SK-N-SH (cell line): ENCODE measurements at regions not wholly inside any gene's neighbourhood (a gene's known extent, or its start where the extent isn't known, plus 50 kb on each side); places are given as distances from the start of the nearest gene placed in this dataset.

Experiments used
- CTCF ChIA-PET: fragments of 300-600, 350-600 bp; formaldehyde crosslinking; extraction: SDS; loops from one replicate; lab custom pipeline; 2021; lab: Yijun Ruan, JAX
- POLR2A ChIA-PET: fragments of 350-600 bp; sonication (Branson Sonifier 250); formaldehyde crosslinking; extraction: SDS; loops from one replicate; lab custom pipeline; 2020; ENCODE audit warnings: antibody characterized with exemption, inconsistent platforms; lab: Yijun Ruan, JAX
- DNase-seq: peaks from one replicate; pipeline ENCODE4 v3.0.0; 2012
- H2AFZ ChIP-seq: fragments of 200-600 bp; sonication (generic); 2 replicates; pipeline ENCODE4 v1.8.1; 2016; ENCODE audit warnings: antibody characterized with exemption, mild to moderate bottlenecking, low read depth
- H3F3A ChIP-seq: fragments of 200-600 bp; sonication (generic); replicated peaks from 2 replicates; pipeline ENCODE3; 2016; ENCODE audit warnings: antibody characterized with exemption, mild to moderate bottlenecking; ENCODE audit not compliant: insufficient read depth
- H3K27ac ChIP-seq, 2 experiments: fragments of 200-500 bp in 1 of 2; fragments of 200-600 bp in 1 of 2; sonication (Bioruptor generic) in 1 of 2; sonication (generic), shearing (Covaris generic) in 1 of 2; 2 replicates each; pipeline versions ENCODE4 v1.5.1 to v1.6.1; 2014 to 2016; ENCODE audit warnings: low read depth in 2 of 2, inconsistent platforms in 1 of 2, low read length in 1 of 2, mild to moderate bottlenecking in 1 of 2, mixed read lengths in 1 of 2
- H3K27me3 ChIP-seq: fragments of 200-600 bp; sonication (generic), shearing (Covaris generic); 2 replicates; pipeline ENCODE4 v1.6.1; 2016; ENCODE audit warnings: mixed run types; ENCODE audit not compliant: insufficient read depth
- H3K36me3 ChIP-seq, 2 experiments: fragments of 200-500 bp in 1 of 2; fragments of 200-600 bp in 1 of 2; sonication (Bioruptor generic) in 1 of 2; sonication (generic) in 1 of 2; replicated peaks in 1 of 2; 2 replicates each; pipeline versions ENCODE3 to v1.5.1; 2014 to 2016; ENCODE audit warnings: low read length in 1 of 2, mild to moderate bottlenecking in 1 of 2; ENCODE audit not compliant: insufficient read depth in 2 of 2, control insufficient read depth in 1 of 2
- H3K4me1 ChIP-seq, 2 experiments: fragments of 200-500 bp in 1 of 2; fragments of 200-600 bp in 1 of 2; sonication (Bioruptor generic) in 1 of 2; sonication (generic), shearing (Covaris generic) in 1 of 2; 2 replicates each; pipeline versions ENCODE4 v1.5.1 to v1.6.1; 2014 to 2016; ENCODE audit warnings: low read depth in 1 of 2, low read length in 1 of 2, mixed run types in 1 of 2; ENCODE audit not compliant: insufficient read depth in 2 of 2, control insufficient read depth in 1 of 2
- H3K4me2 ChIP-seq: fragments of 200-600 bp; sonication (generic), shearing (Covaris generic); 2 replicates; pipeline ENCODE4 v1.6.1; 2017; ENCODE audit warnings: mixed run types
- H3K4me3 ChIP-seq, 2 experiments: fragments of 200-500 bp in 1 of 2; fragments of 200-600 bp in 1 of 2; sonication (Bioruptor generic) in 1 of 2; sonication (generic), shearing (Covaris generic) in 1 of 2; 2 replicates each; pipeline versions ENCODE4 v1.5.1 to v1.8.1; 2014 to 2016; ENCODE audit warnings: low read depth in 2 of 2, inconsistent platforms in 1 of 2, low read length in 1 of 2, mild to moderate bottlenecking in 1 of 2, mixed read lengths in 1 of 2, moderate library complexity in 1 of 2
- H3K79me2 ChIP-seq: fragments of 200-600 bp; sonication (generic); 2 replicates; pipeline ENCODE4 v1.8.1; 2017; ENCODE audit warnings: mild to moderate bottlenecking; ENCODE audit not compliant: insufficient read depth
- H3K9ac ChIP-seq: fragments of 200-600 bp; sonication (generic); 2 replicates; pipeline ENCODE4 v1.6.1; 2017; ENCODE audit warnings: mixed run types
- H3K9me2 ChIP-seq: fragments of 200-600 bp; sonication (generic); 2 replicates; pipeline ENCODE4 v1.6.1; 2017; ENCODE audit warnings: mixed run types
- H3K9me3 ChIP-seq: fragments of 200-600 bp; sonication (generic); 2 replicates; pipeline ENCODE4 v1.6.1; 2017; ENCODE audit warnings: mixed run types, mild to moderate bottlenecking, moderate library complexity
- H4K20me1 ChIP-seq: fragments of 200-600 bp; sonication (generic); 2 replicates; pipeline ENCODE4 v1.6.1; 2017; ENCODE audit warnings: mild to moderate bottlenecking, mixed run types; ENCODE audit not compliant: insufficient read depth
- CTCF ChIP-seq: fragments of 200-600 bp; sonication (generic); IDR thresholded peaks from 2 replicates; pipeline ENCODE4 v1.6.1; 2017; ENCODE audit warnings: antibody characterized with exemption, mild to moderate bottlenecking, moderate library complexity
- ELF1 ChIP-seq: IDR thresholded peaks from 2 replicates; pipeline ENCODE4 v1.4.0; 2012
- FOXJ3 ChIP-seq: sonication (generic); formaldehyde crosslinking; IDR thresholded peaks from 2 replicates; pipeline ENCODE4 v1.5.1; 2020; ENCODE audit warnings: mild to moderate bottlenecking, missing genetic modification reagents
- NFIC ChIP-seq: IDR thresholded peaks from 2 replicates; pipeline ENCODE4 v1.4.0; 2012; ENCODE audit warnings: borderline replicate concordance
- NRF1 ChIP-seq: IDR thresholded peaks from 2 replicates; pipeline ENCODE4 v1.6.1; 2012; ENCODE audit warnings: low read depth, mild to moderate bottlenecking, low read length
- RAD21 ChIP-seq: IDR thresholded peaks from 2 replicates; pipeline ENCODE4 v1.6.1; 2012; ENCODE audit warnings: mild to moderate bottlenecking, low read length
- REST ChIP-seq: IDR thresholded peaks from 2 replicates; pipeline ENCODE4 v1.6.1; 2012; ENCODE audit warnings: mild to moderate bottlenecking, low read depth, low read length, moderate library complexity
- RXRA ChIP-seq: IDR thresholded peaks from 2 replicates; pipeline ENCODE4 v1.4.0; 2012; ENCODE audit warnings: low read depth, mild to moderate bottlenecking, borderline replicate concordance
- SIN3A ChIP-seq: IDR thresholded peaks from 2 replicates; pipeline ENCODE4 v1.6.1; 2012; ENCODE audit warnings: low read depth, mild to moderate bottlenecking, low read length, moderate library complexity, borderline replicate concordance
- SMC3 ChIP-seq: IDR thresholded peaks from 2 replicates; pipeline ENCODE4 v1.6.1; 2012; ENCODE audit warnings: low read depth, low read length, improper control_type of control experiment
- WGBS: methylation state at CpG from one replicate; pipeline ENCODE4 v1.1.6; 2017; ENCODE audit warnings: low lambda C conversion rate; 5-methylcytosine and 5-hydroxymethylcytosine counted together
- TF ChIP-seq, protein P1 (sequence below): IDR thresholded peaks from 2 replicates; pipeline ENCODE4 v1.4.0; 2012; ENCODE audit warnings: low read depth
- TF ChIP-seq, protein P2 (sequence below): IDR thresholded peaks from 2 replicates; pipeline ENCODE4 v1.4.0; 2012; ENCODE audit warnings: low read depth, borderline replicate concordance

DNA sequence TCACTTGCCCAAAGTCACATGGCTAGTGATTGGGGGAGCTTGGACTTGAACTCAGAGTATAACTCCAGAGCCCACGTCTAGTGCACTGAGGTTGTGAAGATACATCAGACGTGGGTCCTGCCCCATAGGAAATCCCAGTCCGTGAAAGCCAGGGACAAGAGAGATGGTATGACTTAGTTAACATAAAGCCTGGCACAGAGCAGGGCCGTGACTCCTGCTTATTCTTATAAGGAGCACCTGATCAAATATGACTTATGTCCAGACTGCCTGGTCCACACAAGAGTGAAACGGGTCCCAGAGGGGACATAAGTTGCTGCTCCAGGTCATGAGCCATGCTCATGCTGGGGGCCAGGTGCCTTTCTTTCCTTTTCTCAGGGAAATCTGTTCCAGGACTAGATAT, 166.3 kb upstream of the USP24 start (continued):
- TF ChIP-seq REST (no peak), RAD21 (no peak), ELF1 (no peak)
- TF ChIP-seq, protein P1, sequence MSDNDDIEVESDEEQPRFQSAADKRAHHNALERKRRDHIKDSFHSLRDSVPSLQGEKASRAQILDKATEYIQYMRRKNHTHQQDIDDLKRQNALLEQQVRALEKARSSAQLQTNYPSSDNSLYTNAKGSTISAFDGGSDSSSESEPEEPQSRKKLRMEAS, result no peak

DNA sequence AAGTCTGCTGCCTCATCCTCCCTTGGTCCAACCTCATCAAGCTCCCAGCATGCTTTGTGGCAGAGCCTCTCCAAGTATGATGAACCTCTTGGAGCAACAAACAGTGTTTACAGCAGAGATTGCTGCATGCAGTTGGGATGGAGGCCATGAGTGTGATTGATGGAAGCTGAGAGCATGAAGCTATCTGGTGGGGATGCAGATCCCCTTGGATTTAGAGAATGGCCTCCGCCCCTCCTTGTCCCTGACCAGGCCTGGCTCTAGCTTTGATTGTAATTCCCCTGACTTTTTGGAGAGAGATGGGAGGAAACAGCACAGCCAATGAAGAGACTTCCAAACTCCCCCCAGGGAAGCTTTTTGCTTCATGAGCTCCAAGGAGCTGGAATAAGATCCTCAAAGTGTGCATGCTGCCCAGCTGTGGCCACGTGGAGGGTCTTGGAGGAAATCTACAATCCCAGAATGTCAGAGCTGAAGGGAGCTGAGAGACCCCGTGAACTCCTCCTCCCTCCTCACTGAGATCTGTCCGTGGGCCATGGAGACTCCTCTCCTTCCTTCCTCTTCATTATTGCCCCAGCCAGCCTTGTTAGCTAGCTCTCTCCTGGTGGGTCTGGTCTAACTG, 165.3 kb upstream of the USP24 start:
- TF ChIP-seq RXRA, result no peak
- no peak for TF ChIP-seq RAD21
- TF ChIP-seq, protein P2, sequence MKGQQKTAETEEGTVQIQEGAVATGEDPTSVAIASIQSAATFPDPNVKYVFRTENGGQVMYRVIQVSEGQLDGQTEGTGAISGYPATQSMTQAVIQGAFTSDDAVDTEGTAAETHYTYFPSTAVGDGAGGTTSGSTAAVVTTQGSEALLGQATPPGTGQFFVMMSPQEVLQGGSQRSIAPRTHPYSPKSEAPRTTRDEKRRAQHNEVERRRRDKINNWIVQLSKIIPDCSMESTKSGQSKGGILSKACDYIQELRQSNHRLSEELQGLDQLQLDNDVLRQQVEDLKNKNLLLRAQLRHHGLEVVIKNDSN, result no peak
- TF ChIP-seq NFIC, result no peak
- TF ChIP-seq ELF1, result no peak
- no peak for TF ChIP-seq SMC3
- TF ChIP-seq NRF1, result no peak
- TF ChIP-seq SIN3A, result no peak
- CTCF ChIA-PET, result interaction anchor here (0.7 to 1.2 kb wide), 3 partner anchors 16 to 1204 kb away, joined by 3 read pairs; no protein-coding TSS in a partner anchor
- H3K9me3 ChIP-seq, result no peaks in the 10 kb centered on the region
- POLR2A ChIA-PET, result no interaction called here
- WGBS, result 88% methylated on average over 3 of the region's 4 CpGs
- no peaks in the 10 kb centered on the region for H3K36me3 ChIP-seq
- peaks cover 0 to 10% of the 10 kb centered on the region in 2 experiments; a peak in 1 of 4 replicates for H3K4me1 ChIP-seq
- no peaks in the 10 kb centered on the region for H3K79me2 ChIP-seq
- no peak overlapping the region for H3K4me2 ChIP-seq
- no peak overlapping the region for H3K27ac ChIP-seq
- H2AFZ ChIP-seq, result no peak overlapping the region
- no peaks in the 10 kb centered on the region for H3F3A ChIP-seq
- no peaks in the 10 kb centered on the region for H4K20me1 ChIP-seq
- H3K27me3 ChIP-seq, result no peaks in the 10 kb centered on the region
- no peak for DNase-seq
- no peaks in the 10 kb centered on the region for H3K9me2 ChIP-seq
- H3K9ac ChIP-seq, result no peak overlapping the region
- no peak overlapping the region for H3K4me3 ChIP-seq

GRCh38 chr1:55378582-55378981, 163.4 kb upstream of the USP24 start:
- no peaks in the 10 kb centered on the region for H4K20me1 ChIP-seq
- DNase-seq, result no peak
- no peaks in the 10 kb centered on the region for H3K36me3 ChIP-seq
- no peaks in the 10 kb centered on the region for H3K27me3 ChIP-seq
- no peaks in the 10 kb centered on the region for H3K9me2 ChIP-seq
- WGBS, result 84% methylated on average over 10 of the region's 10 CpGs
- ChIA-PET POLR2A (no interaction called here), CTCF (interaction anchor here (0.6 to 1.0 kb wide), 3 partner anchors 8 to 94 kb away, joined by 3 read pairs; no protein-coding TSS in a partner anchor)
- no peak overlapping the region for H2AFZ ChIP-seq
- no peak overlapping the region for H3K9ac ChIP-seq
- H3K27ac ChIP-seq, result peak overlapping the region in 1 of 2 experiments; percentile 16; a peak in 1 of 4 replicates
- H3K4me2 ChIP-seq, result no peak overlapping the region
- TF ChIP-seq CTCF, result peak; percentile 42
- no peak for TF ChIP-seq SIN3A
- peak; percentile 19; the same call in 1 of the 2 replicates for TF ChIP-seq SMC3
- peak; percentile 49 for TF ChIP-seq RAD21
- TF ChIP-seq FOXJ3, result no peak
- H3K4me3 ChIP-seq, result no peak overlapping the region; a peak in 1 of 4 replicates
- peaks cover 0 to 7% of the 10 kb centered on the region in 2 experiments; a peak in 1 of 4 replicates for H3K4me1 ChIP-seq
- H3K79me2 ChIP-seq, result no peaks in the 10 kb centered on the region
- no peaks in the 10 kb centered on the region for H3F3A ChIP-seq
- H3K9me3 ChIP-seq, result no peaks in the 10 kb centered on the region
